SU-DHL-6 (cell line): ENCODE measurements at regions not wholly inside any gene's neighbourhood (a gene's known extent, or its start where the extent isn't known, plus 50 kb on each side); places are given as distances from the start of the nearest gene placed in this dataset.

Experiments
- EZH2phosphoT487 ChIP-seq: fragments of 200-600 bp; sonication (generic), shearing (Covaris generic); conservative IDR thresholded peaks from 2 replicates; pipeline ENCODE4 v1.6.1; 2018; ENCODE audit warnings: mild to moderate bottlenecking, antibody characterized with exemption, low read length, moderate library complexity, mixed read lengths
- TF ChIP-seq, protein P1 (sequence below): fragments of 200-600 bp; sonication (generic); IDR thresholded peaks from one replicate; pipeline ENCODE4 v1.5.1; 2017; ENCODE audit warnings: antibody characterized with exemption, mild to moderate bottlenecking, low read length, moderate library complexity; ENCODE audit not compliant: insufficient read depth, poor library complexity, severe bottlenecking

DNA sequence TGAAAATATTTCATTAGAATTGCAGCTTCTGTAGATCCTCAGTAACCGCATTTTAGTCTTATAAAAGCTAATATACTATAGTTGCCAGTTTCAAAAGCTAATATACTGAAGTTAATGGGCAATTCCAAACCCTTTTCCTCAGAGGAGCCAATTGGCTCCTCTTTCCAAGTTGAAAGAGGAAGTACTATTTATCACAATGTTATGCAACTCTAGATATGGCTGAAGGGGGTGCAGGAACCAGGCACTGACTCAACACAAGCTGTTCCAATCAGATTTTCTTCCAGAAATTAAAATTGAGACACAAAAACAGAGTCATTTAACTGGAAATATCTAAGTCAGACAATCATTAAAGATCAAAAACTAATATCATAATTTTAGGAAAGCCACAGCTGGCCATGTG is 258.9 kb downstream of the PCDH20 start:
- TF ChIP-seq, protein P1, sequence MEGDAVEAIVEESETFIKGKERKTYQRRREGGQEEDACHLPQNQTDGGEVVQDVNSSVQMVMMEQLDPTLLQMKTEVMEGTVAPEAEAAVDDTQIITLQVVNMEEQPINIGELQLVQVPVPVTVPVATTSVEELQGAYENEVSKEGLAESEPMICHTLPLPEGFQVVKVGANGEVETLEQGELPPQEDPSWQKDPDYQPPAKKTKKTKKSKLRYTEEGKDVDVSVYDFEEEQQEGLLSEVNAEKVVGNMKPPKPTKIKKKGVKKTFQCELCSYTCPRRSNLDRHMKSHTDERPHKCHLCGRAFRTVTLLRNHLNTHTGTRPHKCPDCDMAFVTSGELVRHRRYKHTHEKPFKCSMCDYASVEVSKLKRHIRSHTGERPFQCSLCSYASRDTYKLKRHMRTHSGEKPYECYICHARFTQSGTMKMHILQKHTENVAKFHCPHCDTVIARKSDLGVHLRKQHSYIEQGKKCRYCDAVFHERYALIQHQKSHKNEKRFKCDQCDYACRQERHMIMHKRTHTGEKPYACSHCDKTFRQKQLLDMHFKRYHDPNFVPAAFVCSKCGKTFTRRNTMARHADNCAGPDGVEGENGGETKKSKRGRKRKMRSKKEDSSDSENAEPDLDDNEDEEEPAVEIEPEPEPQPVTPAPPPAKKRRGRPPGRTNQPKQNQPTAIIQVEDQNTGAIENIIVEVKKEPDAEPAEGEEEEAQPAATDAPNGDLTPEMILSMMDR = no peak
- TF ChIP-seq EZH2phosphoT487 = no peak
